ENCODE measurements at regions not wholly inside any gene's neighbourhood (a gene's known extent, or its start where the extent isn't known, plus 50 kb on each side); places are given as distances from the start of the nearest gene placed in this dataset.
"Not testable (repeated sequence)": the region's sequence is repeated elsewhere in the genome, so short reads cannot be mapped to it uniquely, and the experiment has no call there.

DNA sequence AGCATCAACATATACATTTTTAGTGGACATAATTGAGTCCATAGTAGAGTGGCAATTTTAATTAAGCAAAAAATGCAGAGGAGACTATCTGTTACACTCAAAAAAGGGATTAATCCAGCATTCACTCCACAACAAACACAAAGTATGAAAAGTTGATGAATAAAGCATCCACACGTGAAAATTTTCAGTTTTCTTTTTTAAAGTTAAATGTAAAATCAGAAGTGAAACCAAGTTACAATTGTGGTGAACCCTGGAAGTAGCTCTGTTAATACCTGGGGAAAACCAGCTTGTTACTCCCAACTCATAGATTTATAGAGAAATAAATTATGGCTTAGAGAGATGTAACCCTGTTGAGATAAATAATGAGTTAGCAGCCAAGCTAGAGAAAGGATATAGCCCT is 807.8 kb downstream of the TRIB2 start:
- CTCF ChIA-PET = no interaction called here
- TF ChIP-seq FOXA1 (IDR thresholded peaks at IDR 0.05) (no peak), ELF4 (IDR thresholded peaks at IDR 0.05) (no peak), CTBP1 (IDR thresholded peaks at IDR 0.05; ENCODE audit: borderline replicate concordance) (no peak), FOXM1 (IDR thresholded peaks at IDR 0.05; ENCODE audit: borderline replicate concordance) (no peak), SUZ12 (IDR thresholded peaks at IDR 0.05) (no peak), ARNT (IDR thresholded peaks at IDR 0.05) (no peak), TARDBP (IDR thresholded peaks at IDR 0.05) (no peak), ZNF384 (IDR thresholded peaks at IDR 0.05) (no peak), LEF1 (IDR thresholded peaks at IDR 0.05; ENCODE audit: borderline replicate concordance) (no peak), SP1 (IDR thresholded peaks at IDR 0.05) (no peak), L3MBTL2 (conservative IDR thresholded peaks at IDR 0.05) (no peak), BHLHE40 (IDR thresholded peaks at IDR 0.05; ENCODE audit: borderline replicate concordance) (no peak)
- DNase-seq (ENCODE audit: extremely low spot score) = no peak
- POLR2A ChIA-PET = no interaction called here

DNA sequence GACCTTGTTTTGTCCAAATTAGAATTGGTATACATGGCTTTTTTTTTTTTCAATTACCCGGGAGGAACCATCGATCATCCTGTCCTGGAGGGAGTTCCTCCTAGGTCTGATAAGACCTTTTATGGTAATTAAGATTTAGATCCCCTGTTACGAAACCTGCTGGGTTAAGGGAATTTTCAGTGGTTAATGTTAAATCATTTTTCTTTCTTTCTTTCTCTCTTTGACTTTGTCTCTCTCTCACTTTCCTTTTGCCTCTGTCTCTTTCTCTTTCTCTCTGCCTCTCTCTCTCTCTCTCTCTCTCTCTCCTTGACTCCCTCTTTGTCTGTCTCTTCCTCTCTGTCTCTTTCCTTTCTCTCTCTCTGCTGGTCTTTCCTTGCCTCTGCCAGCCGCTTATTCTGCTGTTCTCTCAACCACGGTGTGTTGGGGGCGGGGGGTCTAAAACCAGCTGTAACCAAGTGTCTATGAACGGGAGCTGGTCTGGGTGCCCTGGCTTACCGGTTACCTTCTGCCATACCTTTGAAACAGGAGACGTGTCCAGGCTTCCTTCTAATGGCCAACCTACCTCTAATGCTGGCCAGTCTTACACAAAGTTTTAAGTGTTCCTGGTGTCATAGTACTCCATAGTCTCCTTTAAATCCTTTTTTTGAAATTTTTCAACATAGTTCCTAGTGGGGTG is 815.1 kb downstream of the TRIB2 start:
- POLR2A ChIA-PET; DNase-seq (ENCODE audit: extremely low spot score); CTCF ChIA-PET: not testable (repeated sequence)

DNA sequence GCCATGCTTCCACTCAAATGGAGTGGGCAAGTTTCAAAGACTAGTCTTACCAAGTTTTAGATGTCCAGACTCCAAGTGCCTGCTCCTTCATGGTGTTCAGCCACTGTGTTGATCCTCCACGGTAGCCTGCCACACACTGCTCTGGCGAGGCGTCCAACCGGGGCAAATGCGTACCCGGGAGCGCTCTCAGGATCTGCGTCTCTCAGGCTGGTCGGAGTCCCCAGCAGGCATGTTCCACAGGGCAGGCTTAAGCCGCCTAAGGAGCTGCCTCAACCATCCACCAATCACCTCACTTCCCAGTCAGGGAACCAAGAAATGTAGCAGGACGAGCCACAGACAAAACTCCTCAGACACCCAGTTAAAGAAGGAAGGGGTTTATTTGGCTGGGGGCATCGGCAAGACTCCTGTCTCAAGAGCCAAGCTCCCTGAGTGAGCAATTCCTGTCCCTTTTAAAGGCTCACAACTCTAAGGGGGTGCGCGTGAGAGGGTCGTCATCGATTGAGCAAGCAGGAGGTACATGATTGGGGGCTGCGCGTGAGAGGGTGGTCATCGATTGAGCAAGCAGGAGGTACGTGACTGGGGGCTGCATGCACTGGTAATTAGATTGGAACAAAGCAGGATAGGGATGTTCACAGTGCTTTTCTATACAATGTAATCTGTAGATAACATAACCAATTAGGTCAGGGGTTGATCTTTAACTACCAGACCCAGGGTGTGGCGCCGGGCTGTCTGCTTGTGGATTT is 816.2 kb downstream of the TRIB2 start:
- POLR2A ChIA-PET = interaction anchor here (1.0 kb wide), 1 partner anchor 11 kb away, joined by 3 read pairs; no protein-coding TSS in a partner anchor
- CTCF ChIA-PET; DNase-seq (ENCODE audit: extremely low spot score): not testable (repeated sequence)

DNA sequence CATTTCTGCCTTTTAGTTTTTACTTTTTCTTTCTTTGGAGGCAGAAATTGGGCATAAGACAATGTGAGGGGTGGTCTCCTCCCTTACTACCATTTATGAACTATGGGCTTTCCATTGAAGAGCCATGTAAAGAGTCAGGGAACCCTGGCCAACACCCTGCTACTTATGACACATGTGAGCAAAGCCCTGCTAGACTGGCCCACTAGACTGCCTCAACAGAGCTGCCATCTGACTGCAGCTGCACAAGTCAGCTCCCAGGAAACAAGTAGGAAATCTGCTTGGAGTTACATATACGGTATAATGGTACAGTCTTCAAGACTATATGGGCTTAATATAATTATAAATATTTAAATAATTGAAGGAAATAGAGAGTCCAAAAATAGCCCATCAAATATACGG is 816.8 kb downstream of the TRIB2 start:
- DNase-seq (ENCODE audit: extremely low spot score) = no peak
- CTCF ChIA-PET = no interaction called here
- POLR2A ChIA-PET = interaction anchor here (1.0 kb wide), 1 partner anchor 11 kb away, joined by 3 read pairs; no protein-coding TSS in a partner anchor
- no peak for TF ChIP-seq ELF4 (IDR thresholded peaks at IDR 0.05)
- no peak for TF ChIP-seq FOXM1 (IDR thresholded peaks at IDR 0.05; ENCODE audit: borderline replicate concordance)
- TF ChIP-seq ZNF384 (IDR thresholded peaks at IDR 0.05) = no peak
- no peak for TF ChIP-seq FOXK2 (IDR thresholded peaks at IDR 0.05)
- TF ChIP-seq NFRKB (IDR thresholded peaks at IDR 0.05) = no peak
- TF ChIP-seq SP1 (IDR thresholded peaks at IDR 0.05) = no peak
- no peak for TF ChIP-seq HDGF (IDR thresholded peaks at IDR 0.05; ENCODE audit: borderline replicate concordance)
- TF ChIP-seq SUZ12 (IDR thresholded peaks at IDR 0.05) = no peak
- TF ChIP-seq L3MBTL2 (conservative IDR thresholded peaks at IDR 0.05) = no peak
- no peak for TF ChIP-seq FOXA1 (IDR thresholded peaks at IDR 0.05)
- TF ChIP-seq LEF1 (IDR thresholded peaks at IDR 0.05; ENCODE audit: borderline replicate concordance) = no peak
- no peak for TF ChIP-seq CTBP1 (IDR thresholded peaks at IDR 0.05; ENCODE audit: borderline replicate concordance)
- no peak for TF ChIP-seq BHLHE40 (IDR thresholded peaks at IDR 0.05; ENCODE audit: borderline replicate concordance)
- TF ChIP-seq, protein P1, sequence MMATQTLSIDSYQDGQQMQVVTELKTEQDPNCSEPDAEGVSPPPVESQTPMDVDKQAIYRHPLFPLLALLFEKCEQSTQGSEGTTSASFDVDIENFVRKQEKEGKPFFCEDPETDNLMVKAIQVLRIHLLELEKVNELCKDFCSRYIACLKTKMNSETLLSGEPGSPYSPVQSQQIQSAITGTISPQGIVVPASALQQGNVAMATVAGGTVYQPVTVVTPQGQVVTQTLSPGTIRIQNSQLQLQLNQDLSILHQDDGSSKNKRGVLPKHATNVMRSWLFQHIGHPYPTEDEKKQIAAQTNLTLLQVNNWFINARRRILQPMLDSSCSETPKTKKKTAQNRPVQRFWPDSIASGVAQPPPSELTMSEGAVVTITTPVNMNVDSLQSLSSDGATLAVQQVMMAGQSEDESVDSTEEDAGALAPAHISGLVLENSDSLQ (IDR thresholded peaks at IDR 0.05) = no peak
- TF ChIP-seq TARDBP (IDR thresholded peaks at IDR 0.05) = no peak

DNA sequence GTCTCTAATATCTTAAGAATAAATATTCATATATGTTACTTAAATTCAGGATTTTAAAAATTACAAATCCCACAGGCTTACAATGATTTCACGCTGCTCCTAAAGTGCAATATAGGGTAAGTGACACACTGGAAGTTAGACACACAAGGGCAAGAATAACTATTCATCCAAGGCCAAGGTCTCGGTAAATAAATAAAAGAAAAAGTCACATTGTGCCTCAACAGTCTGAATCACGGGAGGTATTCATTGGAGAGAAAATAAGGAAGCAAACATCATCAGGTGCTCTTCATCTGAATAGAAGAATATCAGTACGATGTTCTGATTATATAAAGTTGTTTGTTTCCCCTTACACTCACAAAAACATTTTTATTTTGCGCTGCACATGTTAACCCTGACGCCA is 820.2 kb downstream of the TRIB2 start:
- ChIA-PET POLR2A (no interaction called here), CTCF (no interaction called here)
- DNase-seq (ENCODE audit: extremely low spot score) = no peak
- TF ChIP-seq LEF1 (IDR thresholded peaks at IDR 0.05; ENCODE audit: borderline replicate concordance) (no peak), CTBP1 (IDR thresholded peaks at IDR 0.05; ENCODE audit: borderline replicate concordance) (no peak), FOXM1 (IDR thresholded peaks at IDR 0.05; ENCODE audit: borderline replicate concordance) (no peak), FOXK2 (IDR thresholded peaks at IDR 0.05) (no peak), ELF4 (IDR thresholded peaks at IDR 0.05) (no peak), ZNF384 (IDR thresholded peaks at IDR 0.05) (no peak), ARNT (IDR thresholded peaks at IDR 0.05) (no peak), SP1 (IDR thresholded peaks at IDR 0.05) (no peak)

DNA sequence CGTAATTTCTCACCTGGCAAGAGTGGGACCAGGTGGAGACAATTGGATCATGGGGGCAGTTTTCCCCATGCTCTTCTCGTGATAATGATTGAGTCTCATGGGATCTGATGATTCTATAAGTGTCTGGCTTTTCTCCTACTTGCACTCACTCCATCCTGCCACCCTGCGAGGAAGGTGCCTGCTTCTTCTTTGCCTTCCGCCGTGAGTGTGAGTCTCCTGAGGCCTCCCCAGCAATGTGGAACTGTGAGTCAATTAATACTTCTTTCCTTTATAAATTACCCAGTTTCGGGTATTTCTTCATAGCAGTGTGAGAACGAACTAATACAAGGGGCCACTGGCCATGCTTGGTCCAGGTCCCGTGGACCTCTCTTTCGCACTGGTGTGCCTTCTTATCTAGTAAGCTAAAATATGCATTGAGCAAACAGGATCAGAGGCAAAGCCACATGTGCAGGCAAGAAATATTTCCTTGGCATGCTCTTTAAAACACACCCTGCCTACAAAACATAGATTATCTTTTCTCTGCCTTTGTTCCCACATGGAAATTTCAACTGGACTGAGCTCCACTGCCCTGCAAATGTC is 821.1 kb downstream of the TRIB2 start:
- TF ChIP-seq CTBP1 (IDR thresholded peaks at IDR 0.05; ENCODE audit: borderline replicate concordance) (no peak), FOXA1 (IDR thresholded peaks at IDR 0.05) (no peak), ELF4 (IDR thresholded peaks at IDR 0.05) (no peak), FOXM1 (IDR thresholded peaks at IDR 0.05; ENCODE audit: borderline replicate concordance) (no peak), ZNF384 (IDR thresholded peaks at IDR 0.05) (no peak), FOXK2 (IDR thresholded peaks at IDR 0.05) (no peak), NFRKB (IDR thresholded peaks at IDR 0.05) (no peak), HDGF (IDR thresholded peaks at IDR 0.05; ENCODE audit: borderline replicate concordance) (no peak), BHLHE40 (IDR thresholded peaks at IDR 0.05; ENCODE audit: borderline replicate concordance) (no peak), L3MBTL2 (conservative IDR thresholded peaks at IDR 0.05) (no peak), SUZ12 (IDR thresholded peaks at IDR 0.05) (no peak), ARNT (IDR thresholded peaks at IDR 0.05) (no peak), SP1 (IDR thresholded peaks at IDR 0.05) (no peak), TARDBP (IDR thresholded peaks at IDR 0.05) (no peak)
- TF ChIP-seq, protein P1 (IDR thresholded peaks at IDR 0.05) = no peak
- no peak for DNase-seq (ENCODE audit: extremely low spot score)
- POLR2A ChIA-PET = no interaction called here
- CTCF ChIA-PET = no interaction called here

DNA sequence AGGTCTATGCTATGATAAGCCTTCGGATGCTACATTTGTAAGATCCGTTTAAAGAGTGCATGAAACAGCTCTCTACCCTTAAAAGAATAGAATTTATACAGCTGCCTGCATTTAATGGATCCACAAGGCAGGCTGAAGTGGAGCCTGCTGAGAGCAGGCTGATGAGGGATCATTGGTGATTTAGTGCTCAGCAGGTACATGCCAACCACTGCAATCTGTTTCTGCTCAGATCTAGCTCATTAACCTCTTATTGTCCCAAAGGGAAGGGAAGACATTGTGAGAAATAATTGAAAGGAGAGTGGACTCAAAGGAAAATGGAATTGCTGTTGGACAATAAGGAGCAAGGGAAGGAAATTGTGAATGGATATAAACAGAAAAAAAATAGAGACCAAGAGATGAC is 822.6 kb downstream of the TRIB2 start:
- ChIA-PET POLR2A (no interaction called here), CTCF (no interaction called here)
- TF ChIP-seq FOXM1 (IDR thresholded peaks at IDR 0.05; ENCODE audit: borderline replicate concordance) (no peak), TARDBP (IDR thresholded peaks at IDR 0.05) (no peak), SP1 (IDR thresholded peaks at IDR 0.05) (no peak), HDGF (IDR thresholded peaks at IDR 0.05; ENCODE audit: borderline replicate concordance) (no peak), SUZ12 (IDR thresholded peaks at IDR 0.05) (no peak), FOXA1 (IDR thresholded peaks at IDR 0.05) (no peak), L3MBTL2 (conservative IDR thresholded peaks at IDR 0.05) (no peak), ZNF384 (IDR thresholded peaks at IDR 0.05) (no peak), BHLHE40 (IDR thresholded peaks at IDR 0.05; ENCODE audit: borderline replicate concordance) (no peak), LEF1 (IDR thresholded peaks at IDR 0.05; ENCODE audit: borderline replicate concordance) (no peak), CTBP1 (IDR thresholded peaks at IDR 0.05; ENCODE audit: borderline replicate concordance) (no peak), FOXK2 (IDR thresholded peaks at IDR 0.05) (no peak), NFRKB (IDR thresholded peaks at IDR 0.05) (no peak), ELF4 (IDR thresholded peaks at IDR 0.05) (no peak), ARNT (IDR thresholded peaks at IDR 0.05) (no peak)
- TF ChIP-seq, protein P1 (IDR thresholded peaks at IDR 0.05) = no peak
- DNase-seq (ENCODE audit: extremely low spot score) = no peak

Data from HEK293T (cell line).